NCI-H2196 (cell line): ENCODE measurements at regions not wholly inside any gene's neighbourhood (a gene's known extent, or its start where the extent isn't known, plus 50 kb on each side); places are given as distances from the start of the nearest gene placed in this dataset.
"Not testable (repeated sequence)": the region's sequence is repeated elsewhere in the genome, so short reads cannot be mapped to it uniquely, and the experiment has no call there.

Source experiments
- DNase-seq: peaks from one replicate; lab custom pipeline; 2025; ENCODE audit not compliant: unreplicated experiment; lab: John Stamatoyannopoulos, UW

DNA sequence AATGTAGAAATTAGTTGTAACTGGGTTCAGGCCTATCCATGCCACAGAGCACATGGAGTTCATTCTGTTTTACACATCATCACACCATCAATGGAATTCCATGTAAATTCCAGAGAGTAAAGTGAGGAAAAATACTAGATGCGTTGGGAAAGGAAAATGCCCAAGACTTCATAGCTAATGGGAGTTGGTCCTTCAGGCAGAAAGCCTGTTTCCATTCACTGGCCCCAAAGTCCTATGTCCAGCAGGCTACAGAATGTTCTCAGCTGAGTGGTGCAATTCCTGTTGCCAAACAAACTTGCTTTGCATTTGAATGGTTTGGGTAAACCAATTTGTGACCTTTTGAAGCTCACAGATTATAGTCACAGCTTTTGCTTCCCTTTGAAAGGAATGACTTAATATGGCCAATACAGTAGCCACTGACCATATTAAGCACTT, 164.6 kb upstream of the PFN2 start:
- DNase-seq, result no peak

DNA sequence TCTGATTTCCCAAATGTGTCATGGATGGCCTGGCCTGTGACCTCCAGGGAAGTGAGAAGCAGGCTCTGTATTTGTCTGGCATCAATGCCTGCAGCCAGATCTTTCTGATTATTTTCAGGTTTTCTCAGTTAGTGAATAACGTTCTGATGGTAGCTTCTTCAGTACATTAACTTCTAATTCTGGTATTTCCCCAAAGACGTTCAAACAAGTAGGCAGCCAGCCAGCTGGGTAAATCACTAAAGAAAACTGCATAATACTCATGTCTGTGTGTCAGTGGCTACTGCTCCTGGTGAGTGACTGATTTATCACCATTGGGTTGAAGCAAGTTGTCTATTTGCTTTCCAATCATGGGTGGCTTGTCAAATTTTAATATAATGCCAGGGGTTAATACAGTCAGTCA, 162.6 kb upstream of the PFN2 start:
- no peak for DNase-seq

DNA sequence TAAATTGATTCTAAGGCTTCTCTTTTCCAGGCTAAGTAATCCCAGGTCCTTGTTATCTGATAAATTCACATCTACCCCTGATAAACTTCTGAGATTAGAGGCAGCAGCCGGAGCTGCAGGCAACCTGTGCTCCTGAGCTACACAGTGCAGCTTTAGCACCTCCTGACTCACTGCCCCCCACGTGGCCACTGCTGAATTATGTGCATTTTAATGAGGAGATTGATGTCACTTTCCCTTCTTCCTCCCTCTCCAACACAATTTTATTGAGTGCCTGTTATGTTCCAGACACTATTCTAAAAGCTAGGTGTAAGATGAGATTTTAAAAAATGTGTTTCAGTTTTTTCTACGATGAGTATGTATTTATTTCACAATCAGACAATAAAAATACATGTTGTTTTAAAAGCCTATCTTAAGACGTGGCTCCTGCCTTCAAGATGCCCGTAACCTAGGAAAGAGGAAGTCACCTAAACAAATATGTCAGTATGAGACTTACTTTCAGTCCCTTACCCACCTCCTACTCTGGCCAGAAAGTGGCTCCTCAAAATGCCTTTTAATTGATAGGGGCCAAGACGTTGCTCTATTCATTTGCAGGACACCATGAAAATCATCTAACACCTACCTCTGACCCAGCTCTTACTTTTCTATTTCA, 161.5 kb upstream of the PFN2 start:
- DNase-seq, result no peak

DNA sequence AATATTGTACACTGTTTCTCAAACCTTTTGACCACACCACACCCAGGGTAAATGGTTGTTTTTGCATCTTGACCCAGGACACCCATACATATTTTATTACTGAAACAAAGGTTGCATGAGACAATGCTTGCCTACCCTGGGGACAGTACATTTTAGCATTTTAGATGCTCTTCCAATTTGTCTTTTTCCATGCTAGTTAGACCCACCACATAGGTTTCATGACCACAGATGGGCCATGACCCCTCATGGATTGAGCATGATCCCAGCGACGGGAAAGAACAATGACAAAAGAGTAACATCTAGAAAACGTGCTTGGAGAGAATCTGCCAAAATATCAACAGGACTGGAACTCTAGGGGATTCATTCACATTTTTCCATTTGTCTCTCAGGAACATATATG, 161.0 kb upstream of the PFN2 start:
- DNase-seq, result no peak

DNA sequence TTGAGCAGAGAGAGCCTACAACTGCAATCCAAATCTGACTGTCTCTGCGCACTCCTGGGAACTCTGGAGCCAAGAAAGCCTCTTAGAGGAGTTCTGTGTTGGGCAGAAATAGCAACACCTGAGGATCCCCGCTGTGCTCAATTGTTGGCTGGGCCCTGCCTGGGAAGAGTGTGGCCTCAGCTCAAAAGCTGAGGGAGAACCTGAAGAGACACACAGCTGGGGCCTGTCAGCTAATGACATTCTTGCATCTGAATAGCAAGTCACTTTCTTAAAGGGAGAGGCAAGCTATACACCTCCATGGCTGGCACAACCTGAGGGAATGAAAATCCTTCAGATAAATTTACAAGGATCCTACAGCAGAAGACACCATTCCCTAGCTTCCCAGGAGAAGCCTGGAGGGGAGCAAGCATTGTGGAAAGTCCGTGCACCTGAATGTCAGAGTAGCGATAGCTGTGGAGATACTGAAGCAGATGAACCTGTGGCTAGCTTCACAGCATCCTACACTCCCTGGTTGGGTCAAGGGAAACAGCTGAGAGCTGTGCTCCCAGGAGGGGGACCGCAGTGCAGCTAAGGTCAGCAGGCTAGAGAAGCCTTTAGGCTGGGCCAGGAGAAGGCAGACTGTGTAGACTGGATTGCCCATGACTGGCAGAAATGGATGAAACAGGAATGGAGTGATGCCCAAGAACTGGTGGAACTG, 159.9 kb upstream of the PFN2 start:
- no peak for DNase-seq

DNA sequence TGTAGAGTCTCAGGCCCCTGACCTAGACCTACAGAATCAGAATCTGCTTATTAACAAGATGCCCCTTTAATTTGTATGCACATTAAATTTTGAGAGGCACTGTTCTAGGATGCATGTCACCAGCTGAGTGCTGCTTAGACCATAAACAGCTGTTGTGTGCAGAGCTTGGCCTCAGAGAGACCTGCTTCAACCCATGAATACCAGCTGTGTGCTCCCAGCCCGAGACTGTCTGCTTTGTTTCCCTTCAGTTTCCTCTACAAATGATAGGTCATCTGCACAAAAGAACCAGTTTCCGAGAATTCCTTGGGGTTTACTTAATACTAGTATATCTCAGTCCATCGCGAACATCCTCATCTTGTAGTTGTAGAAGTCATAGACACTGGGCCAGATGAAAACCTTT, 158.5 kb upstream of the PFN2 start:
- DNase-seq, result no peak

DNA sequence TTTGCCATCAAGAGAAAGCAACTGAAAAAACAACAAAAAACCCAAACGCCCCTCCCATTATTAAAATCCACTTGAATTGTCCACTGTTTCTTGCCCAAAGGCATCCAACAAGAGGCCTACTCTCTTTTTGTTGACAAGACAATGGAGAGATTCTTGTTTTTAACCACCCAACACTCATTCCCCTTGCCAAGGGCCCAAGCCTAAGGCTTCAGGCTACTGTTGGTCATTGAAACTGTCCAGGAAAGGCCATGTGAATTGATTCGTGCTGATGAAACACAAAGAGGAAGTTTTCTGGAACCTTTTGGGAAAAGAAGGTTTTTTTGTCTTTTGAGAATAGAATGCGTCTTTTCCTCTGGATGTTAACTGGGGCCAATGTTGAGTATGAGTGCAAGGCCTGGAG, 157.4 kb upstream of the PFN2 start:
- no peak for DNase-seq

DNA sequence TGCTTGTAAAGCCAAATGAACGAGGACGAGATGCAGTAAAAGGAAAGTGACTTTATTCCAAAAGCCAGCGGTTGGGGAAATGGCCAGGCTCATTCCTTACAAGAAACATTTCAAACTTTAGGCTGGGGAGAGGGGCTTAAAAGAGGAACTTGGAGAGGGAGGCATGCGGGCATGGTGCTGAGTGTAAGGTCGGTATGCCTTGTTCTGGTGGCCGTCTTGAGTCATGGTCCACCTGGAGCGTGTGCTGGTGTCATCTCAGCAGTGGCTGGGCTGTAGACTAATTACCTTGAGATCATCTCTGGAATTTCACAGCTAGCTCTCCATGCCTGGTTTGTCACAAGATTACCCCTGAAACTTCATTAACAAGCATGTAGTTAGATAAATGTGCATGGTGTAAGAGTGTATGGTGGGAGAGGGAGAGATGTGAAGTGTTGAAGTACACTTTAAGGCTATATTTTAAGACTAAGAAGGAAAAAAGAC, 156.4 kb upstream of the PFN2 start:
- no peak for DNase-seq

DNA sequence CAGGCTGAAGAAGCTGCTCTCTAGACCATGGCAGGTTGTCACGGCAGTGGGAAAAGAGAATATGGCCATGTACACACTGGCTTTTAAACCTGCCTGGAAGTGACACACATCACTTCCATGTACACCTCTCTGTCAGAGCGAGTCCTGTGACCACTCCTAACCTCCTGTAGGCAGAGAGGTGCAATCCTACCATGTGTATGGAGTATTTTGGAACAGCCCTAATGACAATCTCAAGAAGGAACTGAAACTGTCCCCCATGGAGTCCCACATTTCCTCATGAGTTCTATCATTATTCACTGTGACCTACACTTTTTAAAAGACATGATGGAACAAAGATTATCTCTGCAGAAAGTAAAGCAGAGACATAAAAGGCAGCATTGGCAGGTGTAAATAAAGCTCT, 153.4 kb upstream of the PFN2 start:
- DNase-seq, result no peak

DNA sequence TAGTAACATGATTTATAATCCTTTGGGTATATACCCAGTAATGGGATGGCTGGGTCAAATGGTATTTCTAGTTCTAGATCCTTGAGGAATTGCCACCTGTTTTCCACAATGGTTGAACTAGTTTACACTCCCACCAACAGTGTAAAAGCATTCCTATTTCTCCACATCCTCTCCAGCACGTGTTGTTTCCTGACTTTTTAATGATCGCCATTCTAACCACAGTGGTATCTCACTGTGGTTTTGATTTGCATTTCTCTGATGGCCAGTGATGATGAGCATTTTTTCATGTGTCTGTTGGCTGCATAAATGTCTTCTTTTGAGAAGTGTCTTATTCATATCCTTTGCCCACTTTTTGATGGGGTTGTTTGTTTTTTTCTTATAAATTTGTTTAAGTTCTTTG, 152.6 kb upstream of the PFN2 start:
- DNase-seq, result not testable (repeated sequence)

DNA sequence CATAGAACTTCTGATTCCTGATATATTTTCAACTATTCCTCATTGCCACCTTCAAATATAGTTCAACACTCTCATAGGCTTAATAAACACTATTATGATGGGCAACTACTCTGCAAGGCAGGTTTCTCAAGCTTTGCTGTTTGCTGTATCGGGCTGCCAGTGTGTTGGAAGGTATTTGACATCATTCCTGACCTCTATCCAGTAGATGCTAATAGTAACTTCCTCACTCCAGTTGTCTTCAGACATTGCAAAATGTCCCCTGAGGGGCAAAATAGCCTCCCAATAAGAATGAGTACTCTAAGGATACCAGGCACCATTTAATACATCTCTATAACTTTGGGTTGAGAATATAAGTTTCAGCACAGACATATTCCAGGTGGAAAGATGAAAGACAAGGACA, 147.5 kb upstream of the PFN2 start:
- no peak for DNase-seq

DNA sequence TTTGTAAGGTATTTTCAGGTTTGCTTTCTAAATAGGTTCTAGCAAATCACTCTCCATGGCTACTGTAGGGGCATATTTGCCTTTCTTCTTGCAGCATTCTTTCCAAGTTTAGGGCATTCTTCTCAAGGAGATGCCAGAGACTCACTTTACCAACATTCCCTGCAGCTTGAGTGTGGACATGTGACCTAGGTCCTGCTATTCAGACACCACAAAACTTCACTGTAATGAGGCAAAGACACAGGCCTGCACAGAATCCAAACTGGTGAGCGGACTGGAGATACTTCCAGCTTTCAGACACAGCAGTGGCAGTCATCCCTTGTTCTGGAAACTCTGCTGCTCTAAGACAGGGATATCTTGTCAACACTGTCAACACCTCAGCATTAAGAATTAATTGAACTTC, 146.4 kb upstream of the PFN2 start:
- no peak for DNase-seq

DNA sequence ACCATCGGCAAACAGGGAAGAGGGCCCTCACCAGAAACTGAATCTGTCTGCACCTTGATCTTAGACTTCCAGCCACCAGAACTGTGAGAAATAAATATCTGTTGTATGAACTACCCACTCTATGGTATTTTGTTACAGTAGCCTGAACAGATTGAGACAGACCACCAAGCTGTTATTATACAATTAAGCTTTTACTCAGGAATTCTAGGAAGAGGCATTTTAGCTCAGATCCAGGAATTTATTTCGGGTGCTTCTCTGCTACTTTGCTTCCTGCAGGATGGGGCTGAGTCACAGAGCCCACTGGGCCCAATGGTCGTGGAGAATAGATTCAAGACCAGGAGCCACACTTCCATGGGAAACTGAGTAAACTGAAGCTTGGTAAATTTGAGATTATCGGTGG, 145.5 kb upstream of the PFN2 start:
- no peak for DNase-seq

DNA sequence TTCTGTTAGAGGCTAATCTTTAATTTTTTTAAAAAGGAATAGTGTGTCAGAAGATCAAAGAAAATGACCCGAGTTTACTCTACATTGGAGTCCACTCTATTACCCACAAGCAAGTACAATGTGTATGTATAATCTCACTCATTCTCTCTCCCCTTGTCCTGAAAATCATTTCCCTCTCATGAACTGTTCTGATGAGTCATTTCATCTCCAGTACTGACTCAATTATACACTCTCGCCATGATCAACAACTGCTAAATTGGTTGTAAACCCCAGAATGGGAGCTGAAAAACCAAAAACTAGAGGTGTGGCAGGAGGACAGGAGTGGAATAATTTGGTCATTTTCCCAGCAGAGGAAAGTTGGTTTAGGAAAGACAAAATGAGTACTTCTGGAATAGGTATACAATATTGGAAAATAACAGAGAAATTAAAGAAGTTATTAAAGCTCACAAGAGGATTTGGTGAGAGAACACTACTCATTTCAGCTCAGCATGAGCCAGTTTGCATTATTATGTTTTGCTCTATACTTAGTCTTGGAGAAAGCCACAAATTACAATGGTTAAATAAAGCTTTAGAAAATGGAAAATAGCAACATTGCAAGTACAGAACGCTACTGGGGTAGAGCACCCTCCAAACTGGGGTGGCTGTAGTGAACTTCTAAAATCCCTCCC, 144.3 kb upstream of the PFN2 start:
- no peak for DNase-seq

DNA sequence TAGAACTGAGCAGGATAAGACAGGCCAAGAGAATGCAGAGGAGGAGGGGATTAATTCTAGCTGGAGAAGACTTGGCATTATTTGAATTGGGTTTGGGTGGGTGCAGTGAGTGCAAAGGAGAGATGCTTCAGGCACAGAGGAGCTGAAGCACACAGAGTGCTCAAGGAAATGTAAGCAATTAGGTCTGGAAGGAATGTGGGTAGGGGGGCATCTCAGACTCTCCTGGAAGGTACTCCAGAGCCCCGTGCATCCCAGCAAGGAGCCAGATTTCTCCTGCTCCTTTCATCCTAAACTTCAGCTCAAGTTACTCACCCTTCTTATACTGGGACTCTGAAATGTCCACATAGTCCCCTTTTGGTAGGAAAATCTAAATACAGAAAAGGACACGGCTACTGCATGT, 143.6 kb upstream of the PFN2 start:
- DNase-seq, result no peak

DNA sequence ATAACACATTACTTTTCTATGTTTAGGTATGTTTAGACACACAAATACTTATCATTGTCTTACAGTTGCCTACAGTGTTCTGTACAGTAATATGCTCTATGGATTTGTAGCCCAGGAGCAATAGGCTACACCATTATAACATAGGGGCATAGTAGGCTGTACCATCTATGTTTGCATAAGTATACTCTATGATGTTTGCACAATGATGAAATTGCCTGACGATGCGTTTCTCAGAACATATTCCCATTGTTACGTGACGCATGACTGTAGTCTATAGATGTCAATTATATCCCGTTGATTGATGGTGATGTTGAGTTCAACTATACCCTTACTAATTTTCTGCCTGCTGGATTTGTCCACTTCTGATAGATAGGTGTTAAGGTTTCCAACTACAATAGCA, 139.4 kb upstream of the PFN2 start:
- no peak for DNase-seq

DNA sequence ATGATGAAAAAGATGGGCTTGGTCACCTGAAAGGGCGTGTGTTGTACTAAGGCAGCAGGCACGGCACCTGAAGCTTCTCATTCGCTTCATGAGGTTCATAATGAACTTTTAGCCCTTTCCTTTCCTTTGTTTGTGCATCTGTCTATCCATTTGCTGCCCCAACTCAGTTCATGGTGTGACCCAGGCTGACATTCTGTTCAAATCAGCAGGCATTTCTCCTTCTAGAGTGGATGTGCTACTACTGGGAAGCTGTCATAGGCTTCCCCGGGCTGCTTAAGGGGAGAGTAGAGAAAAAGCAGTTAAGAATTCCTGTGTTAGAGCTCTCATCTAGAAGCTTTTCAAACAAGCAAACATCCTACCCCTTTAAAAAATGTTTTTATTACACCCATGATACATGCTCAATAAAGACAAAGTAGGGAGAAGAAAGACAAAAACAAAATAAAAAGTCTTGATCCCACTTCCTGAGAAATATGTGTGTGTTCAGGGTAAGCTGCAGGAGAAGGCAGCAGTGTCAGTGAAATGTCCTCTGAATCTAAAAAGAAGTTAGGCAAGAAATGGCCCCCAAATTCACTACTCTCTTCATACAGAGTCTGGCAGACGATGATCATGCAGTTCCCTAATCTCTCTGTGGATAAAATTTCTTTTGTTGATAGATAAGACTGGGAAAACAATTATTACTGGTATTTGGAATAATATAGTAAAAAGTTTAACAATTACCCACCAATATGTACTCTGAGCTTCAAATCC, 136.9 kb upstream of the PFN2 start:
- no peak for DNase-seq

DNA sequence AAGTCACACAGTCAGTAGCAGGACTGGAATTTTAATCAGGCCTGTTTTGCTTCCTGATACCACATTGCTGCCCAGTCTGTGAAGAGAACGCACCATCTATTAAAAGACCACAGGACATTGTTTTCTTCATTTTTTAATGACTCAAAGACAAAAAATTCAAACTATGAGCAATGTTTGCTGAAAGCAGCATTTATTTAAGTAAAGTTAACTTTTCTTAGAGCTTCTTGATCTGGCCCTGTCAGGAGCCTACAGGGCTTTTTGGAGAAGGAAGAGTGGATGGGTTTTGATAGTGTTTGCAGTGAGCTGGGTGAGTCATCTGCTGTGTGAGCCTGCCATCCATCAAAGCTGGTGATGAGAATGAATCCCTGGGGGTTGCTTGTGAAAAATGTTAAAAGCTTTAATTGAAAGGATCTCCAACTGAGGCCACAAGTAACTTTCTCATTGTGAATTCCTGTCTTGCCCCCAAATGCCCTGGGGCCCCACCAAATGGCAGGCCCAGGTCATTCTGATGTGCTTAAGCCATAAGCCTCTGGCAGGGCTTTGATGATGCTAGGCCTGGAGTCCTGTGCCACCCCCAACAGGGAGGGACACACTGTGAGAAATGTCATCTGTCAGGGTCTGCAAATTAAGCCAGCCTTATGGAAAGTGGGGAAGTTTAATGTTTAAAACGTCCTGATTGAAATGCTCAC, 136.2 kb upstream of the PFN2 start:
- DNase-seq, result no peak

DNA sequence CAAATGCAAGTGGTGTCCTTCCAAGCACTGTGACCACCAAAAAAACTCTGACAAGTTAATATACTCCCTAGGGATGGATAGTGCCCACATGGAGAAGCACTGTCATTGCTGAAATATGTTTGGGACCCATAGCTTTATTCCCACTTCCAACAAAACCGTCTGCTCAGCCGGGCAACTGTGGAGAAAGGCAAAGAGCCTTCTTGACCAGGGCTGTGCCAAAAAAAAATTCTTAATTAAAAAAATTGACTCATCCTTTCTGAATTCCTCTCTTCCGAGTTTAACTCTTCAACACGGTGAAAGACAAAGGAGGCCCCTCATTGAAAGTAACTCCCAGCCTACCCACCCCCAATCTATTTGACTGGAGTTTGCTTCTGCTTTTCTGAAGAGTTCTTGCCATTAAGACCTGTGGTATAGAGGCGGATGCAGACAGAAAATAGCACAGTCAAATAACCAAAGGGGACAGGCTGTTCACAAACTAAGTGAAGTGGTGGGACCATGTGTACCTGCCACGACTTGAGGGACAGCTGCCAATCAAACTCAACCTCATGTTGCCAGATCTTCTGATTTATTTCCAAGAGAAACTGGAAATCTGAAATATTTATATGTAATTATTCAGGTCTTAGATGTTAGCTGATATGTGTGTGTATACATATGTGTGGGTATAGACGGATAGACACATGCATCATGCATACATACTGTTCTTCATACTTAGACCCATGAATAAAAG, 135.4 kb upstream of the PFN2 start:
- DNase-seq, result no peak

DNA sequence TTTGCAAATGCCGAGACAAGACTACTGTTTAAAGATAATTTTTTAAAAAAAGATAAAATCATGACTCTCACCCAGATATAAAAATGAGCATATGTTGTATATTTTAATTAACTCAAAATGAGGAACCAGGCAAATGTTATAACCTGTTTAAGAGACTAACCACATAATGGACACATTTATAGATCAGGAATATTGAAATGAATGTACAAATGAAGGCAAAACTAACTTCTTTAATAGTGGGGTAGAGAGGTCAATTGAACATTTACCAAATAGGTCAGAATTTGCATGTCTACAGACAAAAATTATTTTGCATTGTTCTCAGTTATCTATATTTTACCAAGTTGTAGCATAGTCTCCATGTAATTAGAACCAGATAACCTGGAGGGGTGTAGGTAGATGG, 134.3 kb upstream of the PFN2 start:
- DNase-seq, result no peak
